ENCODE measurements at regions not wholly inside any gene's neighbourhood (a gene's known extent, or its start where the extent isn't known, plus 50 kb on each side); places are given as distances from the start of the nearest gene placed in this dataset.

DNA sequence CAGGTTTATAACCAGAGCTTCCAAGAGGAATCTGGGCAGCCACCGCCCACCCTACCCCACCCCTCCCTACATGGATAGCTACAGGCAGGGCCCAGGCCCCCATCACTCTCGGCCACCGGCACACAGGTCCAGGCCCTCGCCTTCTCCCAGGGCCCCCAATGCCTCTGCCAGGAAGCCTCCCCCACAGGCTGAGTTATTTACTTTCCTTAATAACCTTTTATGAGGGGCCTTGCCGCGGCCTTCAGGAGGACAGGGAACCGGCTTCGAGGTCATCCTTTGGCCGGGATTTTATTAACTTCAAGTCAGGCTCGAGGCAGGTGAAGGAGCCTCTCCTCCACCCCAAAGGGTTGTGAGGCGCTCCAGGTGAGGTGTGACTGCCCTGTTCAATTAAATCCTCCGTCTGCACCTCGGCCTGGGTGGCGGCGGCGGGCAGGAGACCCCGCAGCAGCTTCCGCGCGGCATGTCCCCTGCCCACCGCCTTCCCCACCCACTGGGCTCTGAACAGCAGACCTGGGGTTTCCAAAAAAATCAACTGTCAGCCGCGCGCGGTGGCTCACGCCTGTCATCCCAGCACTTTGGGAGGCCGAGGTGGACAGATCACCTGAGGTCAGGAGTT lies 106.5 kb downstream of the MICALL2 start:
- Histone ChIP-seq H3K9ac (replicated peaks; ENCODE audit: extremely low read depth, insufficient read depth, low read length) (no peak overlapping the region), H2AFZ (ENCODE audit: low read depth, low read length) (no peak overlapping the region), H3K36me3 (ENCODE audit: control insufficient read depth in 2 of 2, extremely low read depth in 1 of 2, insufficient read depth in 2 of 2, low read length in 2 of 2) (no peaks in the 10 kb centered on the region), H3K27me3 (ENCODE audit: control insufficient read depth in 2 of 2, insufficient read depth in 2 of 2, low read length in 2 of 2) (no peaks in the 10 kb centered on the region), H3K9me3 (replicated peaks; ENCODE audit: control insufficient read depth, insufficient read depth, low read length) (no peaks in the 10 kb centered on the region), H4K20me1 (replicated peaks; ENCODE audit: control insufficient read depth, extremely low read depth, insufficient read depth, low read length) (no peaks in the 10 kb centered on the region), H3K4me3 (replicated peaks in 1 of 3; ENCODE audit: insufficient read depth in 1 of 3, low read depth in 1 of 3, low read length in 3 of 3) (no peak overlapping the region), H3K4me1 (ENCODE audit: control insufficient read depth, extremely low read depth, insufficient read depth, low read length) (no peaks in the 10 kb centered on the region), H3K9me1 (replicated peaks; ENCODE audit: control insufficient read depth, extremely low read depth, insufficient read depth, low read length) (no peaks in the 10 kb centered on the region), H3K79me2 (ENCODE audit: control insufficient read depth, insufficient read depth, low read length) (no peaks in the 10 kb centered on the region), H3K27ac (ENCODE audit: insufficient read depth, low read depth, low read length) (no peak overlapping the region), H3K4me2 (ENCODE audit: insufficient read depth, low read length) (no peak overlapping the region)
- ChIA-PET POLR2A (no interaction called here), CTCF (no interaction called here)
- no peak for FAIRE-seq
- dilution Hi-C loops (cut with MboI; ENCODE audit: extremely low pct_ligation_motif_present, low sequenced_read_pairs) (no loop called here), intact Hi-C loops (cut with micrococcal nuclease) (no loop called here)
- TF ChIP-seq, protein P1, sequence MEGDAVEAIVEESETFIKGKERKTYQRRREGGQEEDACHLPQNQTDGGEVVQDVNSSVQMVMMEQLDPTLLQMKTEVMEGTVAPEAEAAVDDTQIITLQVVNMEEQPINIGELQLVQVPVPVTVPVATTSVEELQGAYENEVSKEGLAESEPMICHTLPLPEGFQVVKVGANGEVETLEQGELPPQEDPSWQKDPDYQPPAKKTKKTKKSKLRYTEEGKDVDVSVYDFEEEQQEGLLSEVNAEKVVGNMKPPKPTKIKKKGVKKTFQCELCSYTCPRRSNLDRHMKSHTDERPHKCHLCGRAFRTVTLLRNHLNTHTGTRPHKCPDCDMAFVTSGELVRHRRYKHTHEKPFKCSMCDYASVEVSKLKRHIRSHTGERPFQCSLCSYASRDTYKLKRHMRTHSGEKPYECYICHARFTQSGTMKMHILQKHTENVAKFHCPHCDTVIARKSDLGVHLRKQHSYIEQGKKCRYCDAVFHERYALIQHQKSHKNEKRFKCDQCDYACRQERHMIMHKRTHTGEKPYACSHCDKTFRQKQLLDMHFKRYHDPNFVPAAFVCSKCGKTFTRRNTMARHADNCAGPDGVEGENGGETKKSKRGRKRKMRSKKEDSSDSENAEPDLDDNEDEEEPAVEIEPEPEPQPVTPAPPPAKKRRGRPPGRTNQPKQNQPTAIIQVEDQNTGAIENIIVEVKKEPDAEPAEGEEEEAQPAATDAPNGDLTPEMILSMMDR (IDR thresholded peaks at IDR 0.05; ENCODE audit: extremely low read depth in 1 of 2, insufficient read depth in 1 of 2, low read depth in 1 of 2, low read length in 2 of 2), result no peak
- no peak for TF ChIP-seq FOS (IDR thresholded peaks at IDR 0.05; ENCODE audit: borderline replicate concordance, insufficient read depth, low read length)
- no peak for TF ChIP-seq POLR2A (IDR thresholded peaks at IDR 0.05; ENCODE audit: low read depth, low read length)
- no peak for TF ChIP-seq GATA2 (IDR thresholded peaks at IDR 0.05; ENCODE audit: insufficient read depth, insufficient read length, low read depth, low read length)
- no peak for TF ChIP-seq MYC (IDR thresholded peaks at IDR 0.05; ENCODE audit: low read depth, low read length)
- TF ChIP-seq JUN (IDR thresholded peaks at IDR 0.05; ENCODE audit: borderline replicate concordance, insufficient read depth, insufficient read length, low read depth), result no peak
- no peak for TF ChIP-seq EZH2 (IDR thresholded peaks at IDR 0.05; ENCODE audit: borderline replicate concordance, low read depth, low read length, severe bottlenecking)
- no peak for TF ChIP-seq MAX (IDR thresholded peaks at IDR 0.05; ENCODE audit: insufficient read depth, insufficient read length)
- no peak for TF ChIP-seq POLR2AphosphoS5 (IDR thresholded peaks at IDR 0.05; ENCODE audit: insufficient read depth, low read depth, low read length)
- BruUV-seq (replicated peaks), result no TSS peak
- DNase-seq (ENCODE audit: low read depth, low spot score), result no peak
